Right ventricle myocardium inferior (tissue), 1 donor: ENCODE measurements at regions not wholly inside any gene's neighbourhood (a gene's known extent, or its start where the extent isn't known, plus 50 kb on each side); places are given as distances from the start of the nearest gene placed in this dataset.
"Not testable (repeated sequence)": the region's sequence is repeated elsewhere in the genome, so short reads cannot be mapped to it uniquely, and the experiment has no call there.

Experiments used
- ATAC-seq: fragments of 200-7000 bp; cut with Tn5 transposase; one replicate; pipeline ENCODE4 v1.9.1; 2020; ENCODE audit warnings: mild to moderate bottlenecking, moderate library complexity
- DNase-seq: peaks from one replicate; pipeline ENCODE4 v3.0.0; 2021; ENCODE audit errors: missing footprints
- intact Hi-C: fragments of 100-400 bp; cut with DNase I; formaldehyde crosslinking; loops from one replicate; pipeline ENCODE4 v1.11.0; 2022
- donor health status: DM: no; HTN: yes; CAD: no; lungs with severe emphysema.

DNA sequence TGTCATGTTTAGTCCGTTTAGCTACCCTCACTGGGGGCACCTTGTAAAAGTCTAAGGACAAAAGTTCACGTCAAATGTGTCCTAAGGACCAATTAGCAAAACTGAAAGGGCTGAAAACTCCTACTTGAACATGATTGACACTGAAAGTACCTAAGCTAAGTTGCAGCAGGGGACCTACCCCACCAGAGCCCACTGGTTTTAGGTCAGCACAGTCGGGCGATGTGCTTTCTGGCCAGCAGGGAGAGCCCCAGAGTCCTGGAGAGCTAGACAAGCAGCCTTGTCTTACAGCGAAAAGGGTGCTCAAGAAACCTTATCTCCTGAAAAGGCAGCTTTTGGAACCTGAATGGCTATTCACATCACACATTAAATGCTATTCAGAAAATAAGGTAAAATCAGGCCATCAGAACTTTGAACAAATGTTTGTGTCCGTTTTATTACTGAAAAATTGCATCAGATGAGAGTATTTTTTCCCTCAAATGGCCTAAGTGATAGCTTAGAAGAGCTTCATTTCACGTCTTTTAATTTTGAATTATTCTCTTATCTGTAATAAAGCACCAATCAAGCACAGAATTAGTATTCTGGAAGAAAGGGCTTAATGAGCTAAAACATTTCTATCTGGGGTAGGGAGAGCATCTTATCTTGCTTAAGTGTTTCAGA is 52.2 kb upstream of the MKI67 start:
- intact Hi-C loops: no loop called here
- no peak for DNase-seq

DNA sequence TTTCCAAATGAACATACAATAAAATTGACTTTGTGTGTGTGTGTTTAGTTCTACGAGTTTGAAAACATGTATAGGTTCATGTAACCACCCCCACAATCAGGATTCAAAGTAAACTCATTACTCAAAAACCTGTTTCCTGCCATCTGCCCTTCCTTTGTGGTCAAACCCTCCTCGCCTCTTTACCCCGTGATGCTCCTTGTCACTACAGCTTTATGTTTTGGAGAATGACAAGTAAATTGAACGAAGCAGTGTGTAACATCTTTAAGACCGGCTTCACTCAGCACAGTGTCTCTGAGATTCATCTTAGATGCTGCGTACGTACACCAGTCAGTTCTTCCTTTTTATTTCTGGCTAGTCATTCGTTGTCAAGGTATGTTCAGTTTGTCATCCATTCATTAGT is 54.6 kb upstream of the MKI67 start:
- DNase-seq (no peak), ATAC-seq (no peak)
- intact Hi-C loops: no loop called here

More for the DNA sequence above, 52.2 kb upstream of the MKI67 start:
- no peak for ATAC-seq

DNA sequence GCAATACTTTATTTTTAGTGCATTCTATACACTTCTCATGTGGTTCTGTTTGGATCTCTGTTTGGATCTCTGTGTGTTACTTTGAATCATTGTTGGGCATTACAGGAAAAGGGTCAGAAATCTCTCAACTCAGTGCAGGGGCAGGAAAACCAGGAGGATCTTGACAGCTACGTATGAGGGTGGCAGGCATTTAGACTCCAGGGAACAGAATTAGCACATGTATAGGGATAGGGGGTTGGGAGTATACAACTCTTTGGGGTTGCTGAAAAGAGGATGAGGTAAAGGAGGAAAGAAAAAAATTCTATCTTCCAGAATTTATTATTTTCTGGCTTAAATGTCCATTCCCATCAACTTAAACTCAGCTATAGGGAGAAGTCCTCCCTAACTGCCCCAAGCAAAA is 59.4 kb upstream of the MKI67 start:
- intact Hi-C loops: no loop called here
- ATAC-seq (no peak), DNase-seq (no peak)

DNA sequence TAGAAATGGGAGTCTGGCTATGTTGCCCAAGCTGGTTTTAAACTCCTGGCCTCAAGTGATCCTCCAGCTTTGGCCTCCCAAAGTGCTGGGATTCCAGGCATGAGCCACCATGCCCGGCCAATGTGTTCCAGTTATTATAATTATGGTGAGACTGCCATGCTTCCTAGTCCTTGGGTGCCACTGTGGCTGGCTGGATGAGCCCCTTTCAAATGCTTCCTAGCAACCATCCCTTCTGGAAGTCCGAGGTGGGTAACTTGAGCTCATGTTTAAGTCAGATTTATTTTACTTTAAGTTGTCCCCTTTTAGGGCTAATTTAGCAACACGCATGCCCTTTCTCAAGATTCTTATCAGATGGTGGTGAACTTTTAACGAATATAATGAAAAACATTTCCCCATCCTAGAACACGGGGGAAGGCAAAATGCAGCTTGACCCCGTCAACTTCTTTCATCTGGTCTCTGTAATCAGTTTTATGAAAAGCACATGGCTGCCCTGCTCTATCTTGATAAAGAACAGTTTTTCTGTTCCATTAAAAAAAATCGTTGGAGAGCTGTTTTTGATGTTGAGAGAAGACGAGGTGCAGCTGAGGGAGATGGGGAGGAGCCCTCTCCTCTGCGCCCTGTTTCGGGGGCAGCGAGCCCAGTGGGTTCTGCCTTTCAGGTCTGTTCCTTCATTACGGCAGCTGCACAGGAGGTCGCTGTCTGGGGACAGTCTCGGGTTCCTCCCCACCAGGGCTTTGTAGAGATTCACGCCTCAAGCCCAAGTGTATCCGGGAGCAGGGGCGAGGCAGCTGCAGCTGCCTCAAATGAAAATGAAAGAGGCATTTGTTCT is 61.0 kb upstream of the MKI67 start:
- DNase-seq: no peak
- no peak for ATAC-seq
- intact Hi-C loops: no loop called here

DNA sequence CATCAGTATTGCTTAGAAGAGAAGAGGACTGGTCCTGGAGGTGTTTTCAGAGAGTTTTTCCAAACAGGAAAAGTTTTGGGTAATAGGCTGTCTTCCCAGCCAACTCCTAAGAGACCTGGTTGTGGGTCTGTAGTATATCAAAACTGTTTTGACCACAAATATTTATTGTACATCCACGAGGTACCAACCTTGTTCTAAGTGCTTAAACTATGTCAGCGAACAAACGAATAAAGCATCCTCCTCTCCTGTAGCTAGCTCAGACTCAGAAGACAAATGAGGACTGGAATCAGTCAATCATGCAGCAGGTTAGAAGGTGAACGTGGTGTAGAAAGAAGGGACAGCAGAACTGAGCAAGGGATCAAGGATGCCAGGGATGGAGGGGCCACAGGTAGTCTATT is 61.6 kb upstream of the MKI67 start:
- intact Hi-C loops: no loop called here
- DNase-seq (no peak), ATAC-seq (no peak)

DNA sequence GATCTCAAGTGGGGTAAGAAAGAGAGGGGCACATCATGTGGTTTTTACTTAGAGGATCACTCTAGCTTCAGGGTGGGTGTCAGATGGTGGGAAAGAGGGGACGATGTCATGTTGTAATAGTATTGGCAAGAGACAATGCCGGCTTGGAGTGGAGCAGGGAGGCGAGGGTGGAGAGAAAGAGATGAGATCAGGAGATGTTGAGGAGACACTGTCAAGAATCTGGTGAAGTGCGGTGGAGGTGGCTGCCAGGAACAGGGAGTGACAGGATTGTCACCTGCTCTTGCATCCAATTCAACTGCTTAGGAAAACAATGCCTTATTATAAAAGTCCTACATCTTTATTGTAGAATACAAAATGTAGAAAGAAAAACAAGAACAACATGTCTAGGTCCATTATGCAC is 63.0 kb upstream of the MKI67 start:
- no peak for ATAC-seq
- DNase-seq: no peak
- intact Hi-C loops: no loop called here

DNA sequence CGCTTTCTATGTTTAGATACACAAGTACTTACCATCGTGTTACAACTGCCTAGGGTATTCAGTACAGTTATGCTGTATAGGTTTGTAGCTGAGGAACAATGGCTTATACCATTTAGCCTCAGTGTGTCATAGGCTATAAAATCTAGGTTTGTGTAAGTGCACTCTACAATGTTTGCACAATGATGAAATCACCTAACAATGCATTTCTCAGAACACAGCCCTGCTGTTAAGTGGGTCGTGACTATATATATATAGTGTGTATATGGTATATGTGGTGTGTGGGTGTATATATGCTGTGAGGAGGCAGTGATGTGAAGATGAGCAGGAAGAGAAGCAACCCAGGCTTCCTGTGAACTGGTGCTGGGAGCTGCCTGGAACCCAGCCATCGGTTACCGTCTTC is 65.6 kb upstream of the MKI67 start:
- DNase-seq: no peak
- intact Hi-C loops: no loop called here
- ATAC-seq: no peak

DNA sequence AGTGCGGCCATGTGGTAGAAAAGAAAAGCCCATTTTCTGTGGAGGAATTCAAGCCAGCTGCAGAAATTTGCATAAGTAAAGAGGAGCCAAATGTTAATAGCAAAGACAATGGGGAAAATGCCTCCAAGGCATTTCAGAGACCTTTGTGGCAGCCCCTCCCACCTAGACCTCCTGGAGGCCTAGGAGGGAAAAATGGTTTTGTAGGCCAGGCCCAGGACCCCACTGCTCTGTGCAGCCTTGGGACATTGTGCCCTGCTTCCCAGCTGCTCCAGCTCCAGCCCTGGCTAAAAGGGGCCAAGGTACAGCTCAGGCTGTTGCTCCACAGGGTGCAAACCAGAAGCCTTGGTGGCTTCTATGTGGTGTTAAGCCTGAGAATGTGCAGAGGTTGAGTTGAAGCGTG is 75.6 kb upstream of the MKI67 start:
- DNase-seq, intact Hi-C loops, ATAC-seq: not testable (repeated sequence)

DNA sequence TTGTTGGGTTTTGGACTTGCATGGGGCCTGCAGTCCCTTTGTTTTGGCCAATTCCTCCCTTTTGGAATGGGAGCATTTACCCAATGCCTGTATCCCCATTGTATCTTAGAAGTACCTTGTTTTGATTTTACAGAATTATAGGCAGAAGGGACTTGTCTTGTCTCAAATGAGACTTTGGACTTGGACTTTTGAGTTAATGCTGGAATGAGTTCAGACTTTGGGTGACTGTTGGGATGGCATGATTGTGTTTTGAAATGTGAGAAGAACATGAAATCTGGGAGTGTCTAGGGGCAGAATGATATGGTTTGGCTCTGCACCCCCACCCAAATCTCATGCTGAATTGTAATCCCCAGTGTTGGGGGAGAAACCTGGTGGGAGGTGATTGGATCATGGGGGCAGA is 76.8 kb upstream of the MKI67 start:
- intact Hi-C loops: no loop called here
- DNase-seq: no peak
- ATAC-seq: no peak

DNA sequence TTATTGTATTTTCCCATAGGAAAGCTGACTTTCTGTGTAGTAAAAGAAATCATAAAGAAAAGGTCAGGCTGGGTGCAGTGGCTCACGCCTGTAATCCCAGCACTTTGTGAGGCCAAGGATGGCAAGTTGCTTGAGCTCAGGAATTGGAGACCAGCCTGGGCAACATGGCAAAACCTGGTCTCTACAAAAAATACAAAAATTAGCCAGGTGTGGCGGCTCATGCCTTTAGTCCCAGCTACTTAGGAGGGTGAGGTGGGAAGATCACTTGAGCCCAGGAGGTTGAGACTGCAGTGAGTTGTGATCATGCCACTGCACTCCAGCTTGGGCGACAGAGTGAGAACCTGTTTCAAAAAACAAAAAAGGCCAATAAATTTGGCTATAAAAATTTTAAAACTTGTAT is 79.4 kb upstream of the MKI67 start:
- DNase-seq, intact Hi-C loops, ATAC-seq: not testable (repeated sequence)

DNA sequence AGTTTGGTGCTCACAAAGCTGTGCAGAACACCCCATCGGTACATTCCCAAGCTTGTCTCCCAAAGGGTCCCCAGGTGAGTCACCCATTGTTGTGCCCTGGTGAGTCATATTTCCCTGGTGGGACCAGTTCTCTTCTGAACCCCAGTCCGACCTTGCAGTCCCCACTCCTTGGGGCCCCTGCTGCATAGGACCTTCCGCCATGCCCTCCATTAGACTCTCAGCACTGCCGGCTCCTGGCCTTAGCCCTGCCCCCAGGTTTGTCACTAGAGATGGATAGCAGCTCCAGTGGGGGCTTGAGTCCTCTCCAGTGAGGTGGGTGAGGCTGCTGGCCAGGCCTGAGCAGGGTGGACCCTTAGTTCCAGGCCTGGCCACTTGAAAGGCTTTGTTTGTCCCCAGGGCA is 80.5 kb upstream of the MKI67 start:
- ATAC-seq: no peak
- no peak for DNase-seq
- intact Hi-C loops: no loop called here

DNA sequence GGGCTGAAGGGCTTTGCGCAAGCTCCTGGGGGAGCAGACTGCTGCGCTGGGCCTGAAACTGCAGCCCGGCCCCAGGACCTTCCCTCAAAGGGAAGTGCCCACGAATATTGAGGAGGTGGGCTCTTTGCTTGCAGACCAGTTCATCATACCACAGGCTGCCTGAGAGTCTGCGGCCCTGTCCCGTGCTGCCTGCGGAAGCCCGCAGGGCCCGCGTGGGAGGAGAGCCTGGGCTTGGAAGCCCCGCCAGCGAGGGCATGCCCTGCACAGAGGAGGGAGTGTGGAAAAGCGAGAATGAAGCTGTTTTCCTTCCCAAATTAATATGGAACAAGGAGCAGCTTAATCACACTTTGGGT is 83.6 kb upstream of the MKI67 start:
- DNase-seq (no peak), ATAC-seq (no peak)
- intact Hi-C loops: no loop called here

DNA sequence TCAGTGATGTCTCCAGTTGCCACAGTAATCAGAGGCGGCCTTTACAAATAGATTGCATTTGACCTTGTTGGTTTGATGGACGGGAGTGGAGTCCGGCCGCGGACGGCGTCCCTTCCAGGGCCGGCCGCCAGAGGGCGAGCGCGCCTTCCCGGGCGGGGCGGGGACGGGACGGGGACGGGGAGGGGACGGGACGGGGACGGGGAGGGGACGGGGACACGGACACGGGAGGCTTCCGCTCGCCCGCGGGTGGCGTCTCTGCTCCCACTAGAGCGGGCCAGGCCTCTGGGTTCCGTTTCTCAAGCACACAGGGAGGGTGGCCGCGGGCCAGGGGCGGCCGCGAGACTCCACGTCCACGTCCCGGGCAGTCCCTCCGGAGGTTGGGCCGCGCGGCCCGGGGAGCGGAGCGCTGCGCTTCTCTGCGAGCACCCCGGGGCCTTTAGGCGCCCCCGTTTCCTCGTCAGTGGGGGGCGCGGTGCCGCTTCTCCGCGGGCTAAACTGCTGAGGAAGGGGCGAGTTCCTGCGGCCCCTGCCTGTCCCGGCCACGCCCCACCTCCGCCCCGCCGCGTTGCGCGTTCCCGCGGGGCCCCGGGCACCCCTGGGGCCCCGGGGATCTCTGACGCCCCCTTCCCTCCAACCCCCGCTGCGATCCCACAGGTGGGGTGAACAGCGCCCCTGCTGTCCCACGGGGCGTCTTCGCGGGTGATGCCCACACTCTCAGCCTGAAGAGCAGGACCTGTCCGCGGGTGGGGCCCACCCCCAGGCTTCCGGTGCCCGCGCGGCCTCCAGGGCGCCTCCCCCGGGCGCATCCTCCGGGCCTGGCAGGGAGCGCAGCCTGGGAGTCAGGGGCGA is 84.2 kb upstream of the MKI67 start:
- peak; percentile 83 for ATAC-seq
- peak; percentile 93 for DNase-seq
- intact Hi-C loops: no loop called here

DNA sequence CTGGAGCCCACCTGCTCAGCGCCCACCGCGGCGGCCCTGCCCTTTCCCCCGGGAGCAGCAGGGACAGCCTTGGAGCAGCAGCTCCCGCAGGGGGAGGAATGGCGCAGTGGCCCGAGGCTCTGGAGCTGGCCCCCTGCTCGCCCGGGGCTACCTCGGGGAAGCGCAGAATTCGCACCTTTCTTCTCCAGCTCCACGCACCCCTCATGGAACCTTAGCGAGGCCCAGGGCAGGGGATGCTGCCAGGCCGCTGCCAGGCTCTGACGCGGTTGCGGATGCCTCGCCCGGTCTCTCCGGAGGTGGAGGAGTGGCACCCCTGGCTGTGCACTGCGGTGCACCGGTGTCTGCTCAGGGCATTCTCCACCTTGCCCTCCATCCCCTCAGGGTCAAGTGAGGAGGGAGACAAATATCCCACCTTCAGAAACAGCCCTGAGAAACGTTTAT is 84.9 kb upstream of the MKI67 start:
- intact Hi-C loops: no loop called here
- ATAC-seq: no peak
- no peak for DNase-seq

DNA sequence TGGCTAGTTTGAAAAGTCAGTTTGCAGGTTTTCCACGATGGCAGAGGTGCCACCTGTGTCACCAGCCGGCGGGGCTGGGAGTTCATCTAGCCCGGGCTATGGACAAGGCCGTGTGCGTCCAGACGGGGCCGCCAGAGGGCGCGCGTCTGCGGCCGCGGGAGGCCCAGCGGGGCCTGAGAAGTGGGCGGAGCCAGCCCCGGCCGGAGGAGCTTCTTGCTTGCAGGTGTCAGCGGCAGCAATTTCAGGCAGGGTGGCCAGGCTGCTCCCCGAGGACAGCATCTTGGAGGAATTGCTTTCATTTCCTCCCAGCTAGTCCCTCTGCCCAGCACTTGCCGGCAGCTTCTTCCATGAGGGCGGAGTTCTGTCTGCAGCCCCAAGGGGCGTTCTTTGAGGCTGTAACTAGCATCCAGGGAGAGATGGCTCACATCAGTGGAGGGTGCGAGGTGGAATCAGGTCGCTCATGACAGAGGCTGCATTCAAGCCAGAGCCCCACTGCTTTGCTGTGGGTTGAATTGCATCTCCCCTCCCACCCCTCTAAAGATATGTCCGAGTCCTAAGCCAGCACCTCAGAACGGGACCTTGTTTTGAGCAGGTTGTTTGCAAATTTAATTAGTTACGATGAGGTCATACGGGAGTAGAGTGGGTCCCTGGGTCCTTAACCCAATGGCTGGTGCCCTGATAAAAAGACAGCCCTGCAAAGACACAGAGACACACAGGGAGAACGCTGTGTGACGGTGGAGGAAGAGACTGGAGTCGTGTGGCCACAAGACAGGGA is 85.9 kb upstream of the MKI67 start:
- DNase-seq: peak; percentile 94
- intact Hi-C loops: no loop called here
- ATAC-seq: peak; percentile 90

DNA sequence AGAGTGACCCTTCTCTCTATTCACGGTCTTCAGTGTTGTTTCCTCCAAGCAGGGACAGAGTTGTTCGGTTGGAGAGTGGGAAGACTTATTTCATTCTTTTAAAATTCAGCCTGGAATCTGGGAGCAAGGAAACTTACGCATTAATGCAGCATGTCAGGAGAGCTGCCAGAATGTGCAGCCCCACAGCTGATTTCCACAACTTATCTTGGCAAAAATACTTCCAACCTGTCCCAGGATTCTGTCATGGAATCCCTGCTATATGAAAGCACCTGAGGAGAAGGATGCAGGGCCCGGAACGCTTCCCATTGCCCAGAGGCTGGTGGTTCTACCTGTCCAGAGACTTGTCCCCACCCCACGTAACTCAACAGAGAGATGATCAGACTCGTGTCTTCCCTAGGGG is 86.9 kb upstream of the MKI67 start:
- intact Hi-C loops: no loop called here
- ATAC-seq: no peak
- no peak for DNase-seq

DNA sequence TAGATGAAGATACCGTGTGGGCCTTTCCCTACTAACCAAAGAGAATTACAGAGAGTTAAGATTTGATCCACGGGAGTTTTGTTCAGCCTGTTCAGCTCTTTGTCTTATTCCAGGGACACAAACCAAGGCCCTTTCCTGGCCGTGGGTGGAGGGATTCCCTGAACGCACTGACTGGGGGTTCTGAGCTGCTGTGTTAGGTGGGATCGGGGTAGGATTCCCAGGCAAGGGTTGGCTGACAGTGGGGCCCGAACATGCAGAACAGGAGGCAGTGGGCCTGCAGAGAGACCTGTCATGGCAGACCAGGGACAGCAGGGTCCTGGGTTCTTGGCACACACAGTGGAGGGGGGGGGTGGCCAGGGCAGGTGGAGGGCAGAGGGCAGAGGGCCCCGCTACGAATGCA is 89.5 kb upstream of the MKI67 start:
- no peak for DNase-seq
- intact Hi-C loops: no loop called here
- ATAC-seq: no peak

DNA sequence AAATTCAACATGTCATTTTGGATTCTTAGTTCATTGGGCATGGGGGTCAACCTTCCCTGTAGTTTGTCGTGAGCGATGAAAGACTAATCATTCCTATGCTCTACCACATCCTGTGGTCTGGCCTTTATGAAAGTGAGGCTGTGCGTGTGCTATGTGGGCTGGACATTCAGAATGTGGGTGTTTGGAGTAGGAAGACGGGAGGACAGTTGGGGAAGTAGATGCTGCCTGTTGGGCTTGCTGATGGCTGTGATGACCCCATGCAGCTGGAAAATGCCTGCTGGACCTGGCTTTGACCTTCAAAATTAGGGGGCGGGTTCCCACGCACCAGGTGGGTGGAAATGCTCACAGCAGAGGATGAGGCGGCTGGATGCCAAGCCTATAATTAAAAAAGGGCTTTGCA is 90.9 kb upstream of the MKI67 start:
- no peak for DNase-seq
- no peak for ATAC-seq
- intact Hi-C loops: no loop called here

DNA sequence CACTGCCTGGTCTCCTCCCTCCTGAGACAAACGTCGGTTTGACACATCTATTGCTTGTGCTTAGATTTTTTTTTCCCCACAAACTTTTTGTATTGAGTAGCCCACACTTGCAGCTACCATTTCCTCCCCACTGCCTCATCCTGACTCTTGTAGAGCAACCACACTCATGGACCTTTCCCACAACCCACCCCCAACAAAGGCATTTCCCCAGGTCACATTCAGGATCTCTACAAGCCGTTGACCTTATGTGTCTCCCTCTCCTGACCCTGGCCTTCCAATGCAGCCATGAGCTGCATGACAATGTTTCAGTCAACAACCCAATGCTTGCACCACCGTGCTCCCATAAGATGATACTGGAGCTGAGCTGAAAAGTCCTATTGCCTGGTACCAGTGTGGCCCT is 91.9 kb upstream of the MKI67 start:
- no peak for ATAC-seq
- no peak for DNase-seq
- intact Hi-C loops: no loop called here
